Tibial nerve (tissue), 3 donors: ENCODE measurements at regions not wholly inside any gene's neighbourhood (a gene's known extent, or its start where the extent isn't known, plus 50 kb on each side); places are given as distances from the start of the nearest gene placed in this dataset.

Experiments used
- CTCF ChIP-seq, 5 experiments: fragments of 200-600 bp in 3 of 5; fragments of 450-650 bp in 2 of 5; sonication (generic) in 3 of 5; IDR thresholded peaks; one replicate each; pipeline ENCODE4 v1.5.1; 2016 to 2019; ENCODE audit warnings: antibody characterized with exemption in 5 of 5, mild to moderate bottlenecking in 3 of 5, moderate library complexity in 2 of 5
- POLR2A ChIP-seq, 2 donors: fragments of 450-650 bp; IDR thresholded peaks; one replicate each; pipeline ENCODE4 v1.6.1; 2017; ENCODE audit warnings: antibody characterized with exemption in 2 of 2, mild to moderate bottlenecking in 2 of 2, moderate library complexity in 2 of 2

- TF ChIP-seq CTCF (IDR thresholded peaks at IDR 0.05): no peak
- TF ChIP-seq POLR2A (IDR thresholded peaks at IDR 0.05): no peak
Measured at GRCh38 chr2:180690611-180691010, 289.8 kb upstream of the UBE2E3 start.
